TTC549 (cell line): ENCODE measurements at regions not wholly inside any gene's neighbourhood (a gene's known extent, or its start where the extent isn't known, plus 50 kb on each side); places are given as distances from the start of the nearest gene placed in this dataset.

Source experiments
- FAIRE-seq: peaks from 2 replicates; lab custom pipeline; 2012; peaks lifted over from hg19 to GRCh38; lab: Jason Lieb, UNC

DNA sequence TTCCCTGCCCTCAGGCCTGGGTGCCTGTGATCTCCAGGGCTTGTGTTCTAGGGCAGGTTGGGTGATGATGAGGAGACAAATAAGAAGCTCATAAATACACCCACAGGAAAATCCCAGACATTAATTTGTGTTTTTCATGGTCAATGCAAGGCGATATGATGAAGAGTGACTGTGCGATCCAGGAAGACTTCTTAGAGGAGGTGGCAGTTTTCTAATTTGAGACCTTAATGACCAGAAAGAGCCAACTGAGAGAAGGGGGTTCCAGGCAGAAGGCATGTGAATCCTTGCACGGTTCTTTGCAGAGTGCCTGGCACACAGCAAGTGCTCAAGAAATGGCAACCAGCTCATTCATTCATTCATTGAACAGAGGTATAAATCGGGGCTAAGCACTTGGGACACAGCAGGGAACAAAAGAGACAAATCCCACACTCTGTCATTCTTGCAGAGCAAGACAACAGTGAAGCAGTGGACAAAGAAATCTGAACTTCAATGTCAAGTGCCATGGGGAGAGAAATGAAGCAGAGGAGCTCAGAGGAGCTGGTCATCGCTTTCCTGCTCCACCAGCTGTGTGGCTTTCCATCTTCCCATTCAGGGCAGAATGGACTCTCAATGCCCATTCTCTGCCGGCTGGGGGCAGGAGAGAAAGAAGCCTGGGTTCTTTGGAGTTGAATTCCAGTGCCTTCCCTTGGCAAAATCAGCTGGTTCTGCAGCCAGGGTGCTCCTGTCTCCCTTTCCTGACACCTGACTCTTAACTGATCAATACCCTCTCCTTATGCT, 128.3 kb downstream of the AACS start:
- FAIRE-seq: no peak

- no peak for FAIRE-seq
These were observed 129.0 kb downstream of the AACS start for GRCh38 chr12:125194163-125194773.

DNA sequence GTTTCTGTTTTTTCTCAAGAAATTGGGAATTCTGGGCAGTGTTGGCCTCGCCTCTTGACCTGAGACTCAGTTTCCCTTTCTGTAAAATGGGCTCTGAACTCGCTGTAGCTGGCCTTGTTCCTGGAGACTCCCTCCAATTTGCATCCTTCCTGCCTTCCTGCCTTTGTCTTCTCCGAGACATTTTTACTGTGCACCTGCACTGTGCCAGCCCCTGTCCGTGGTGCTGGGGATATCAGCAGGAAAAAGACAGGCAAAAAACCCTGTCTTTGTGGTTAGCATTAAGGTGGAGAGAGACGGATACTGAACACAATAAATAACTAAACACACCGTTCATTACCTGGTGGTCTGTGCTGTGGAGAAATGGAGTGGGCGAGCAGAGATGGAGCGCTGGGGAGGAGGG, 129.8 kb downstream of the AACS start:
- no peak for FAIRE-seq

GRCh38 chr12:125197326-125197725, 132.1 kb downstream of the AACS start:
- no peak for FAIRE-seq

- FAIRE-seq: no peak
These were observed 133.4 kb downstream of the AACS start for GRCh38 chr12:125198652-125199051.

DNA sequence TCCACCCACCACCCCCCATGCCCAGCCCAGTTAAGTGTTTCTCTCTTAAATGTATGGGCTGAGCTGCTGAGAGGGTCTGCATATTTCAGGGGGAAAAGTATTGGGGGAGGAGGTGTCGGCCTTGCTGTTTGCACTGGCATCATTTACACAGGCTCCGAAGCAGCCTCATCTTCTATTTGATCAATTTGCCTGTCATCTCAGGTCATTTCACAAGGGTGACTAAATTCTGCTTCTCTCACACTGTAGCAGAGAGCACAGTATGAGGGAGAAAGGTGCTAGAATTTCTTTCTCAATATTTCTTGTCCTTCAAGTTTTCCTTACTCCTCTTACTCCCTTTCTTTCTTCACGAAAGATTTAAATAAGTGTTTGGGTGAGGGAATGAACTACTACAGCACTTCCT, 135.9 kb downstream of the AACS start:
- no peak for FAIRE-seq

DNA sequence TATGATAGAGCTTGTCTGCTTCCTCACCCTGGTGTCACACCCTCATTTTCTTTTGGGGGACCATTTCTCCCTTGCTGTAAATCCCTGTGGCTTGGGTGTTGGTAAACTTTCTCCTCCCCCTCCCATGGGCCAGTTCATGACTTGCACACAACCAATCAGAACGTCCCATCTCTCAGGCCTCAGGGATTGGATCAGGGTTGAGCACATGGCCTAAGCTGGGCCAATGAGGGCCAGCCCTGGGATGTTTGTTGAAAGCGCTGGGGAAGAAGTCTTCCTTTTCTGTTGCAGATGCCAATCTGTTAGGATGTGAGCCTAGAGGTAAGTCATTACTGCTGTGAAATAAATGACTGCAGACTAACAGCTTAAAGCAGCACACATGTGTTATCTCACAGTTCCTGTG, 136.7 kb downstream of the AACS start:
- FAIRE-seq: no peak

- FAIRE-seq: no peak
These were observed 137.2 kb downstream of the AACS start for GRCh38 chr12:125202421-125202820.

GRCh38 chr12:125203145-125203765, 138.0 kb downstream of the AACS start:
- no peak for FAIRE-seq

GRCh38 chr12:125205386-125205785, 140.2 kb downstream of the AACS start:
- FAIRE-seq: no peak

- FAIRE-seq: no peak
These were observed 141.5 kb downstream of the AACS start for GRCh38 chr12:125206711-125207110.

DNA sequence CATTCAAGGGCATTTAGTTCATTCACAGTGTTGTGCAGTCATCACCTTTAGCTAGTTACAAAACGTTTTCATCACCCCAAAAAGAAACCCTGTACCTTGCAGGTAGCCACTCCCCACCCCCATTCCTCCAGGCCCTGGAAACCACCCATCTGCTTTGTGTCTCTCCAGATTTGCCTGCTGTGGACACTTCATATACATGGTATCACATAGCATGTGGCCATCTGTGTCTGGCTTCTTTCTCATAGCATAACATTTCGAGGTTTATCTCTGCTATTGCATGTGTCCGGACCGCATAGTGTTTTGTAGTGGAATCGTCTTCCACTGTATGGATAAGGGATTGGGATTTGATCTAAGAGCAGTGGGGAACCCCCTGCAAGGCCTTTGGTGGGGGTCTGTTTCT, 143.1 kb downstream of the AACS start:
- FAIRE-seq: no peak

- no peak for FAIRE-seq
These were observed 143.7 kb downstream of the AACS start for GRCh38 chr12:125208942-125209341.

DNA sequence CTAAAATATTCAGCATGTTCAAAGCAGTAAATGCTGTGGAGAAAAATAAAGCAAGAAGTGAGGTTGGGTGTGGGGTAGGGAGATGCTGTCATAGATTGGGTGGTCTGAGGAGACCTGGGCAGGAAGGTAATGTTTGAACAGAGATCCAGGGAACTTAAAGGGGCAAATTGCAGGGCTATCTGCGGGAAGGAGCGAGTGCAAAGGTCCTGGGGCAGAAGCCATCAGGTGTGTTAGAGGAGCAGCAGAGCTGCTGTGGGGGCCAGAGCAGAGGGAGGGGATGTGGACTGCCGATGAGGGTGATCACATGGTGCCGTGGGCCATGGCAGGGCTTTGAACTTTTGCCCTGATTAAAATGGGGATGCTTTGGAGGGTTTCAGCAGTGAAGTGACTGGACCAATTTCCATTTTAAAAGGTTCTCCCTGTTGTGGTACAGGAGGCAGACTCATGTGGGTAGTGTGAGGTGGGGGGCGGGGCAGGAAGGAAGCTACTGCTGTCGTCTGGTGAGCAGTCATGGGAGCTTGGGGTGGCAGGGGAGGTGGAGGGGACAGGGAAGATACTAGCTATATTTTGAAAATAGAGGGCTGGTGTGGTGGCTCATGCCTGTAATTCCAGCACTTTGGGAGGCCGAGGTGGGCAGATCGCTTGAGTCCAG, 145.0 kb downstream of the AACS start:
- FAIRE-seq: no peak

GRCh38 chr12:125211464-125211863, 146.2 kb downstream of the AACS start:
- no peak for FAIRE-seq

DNA sequence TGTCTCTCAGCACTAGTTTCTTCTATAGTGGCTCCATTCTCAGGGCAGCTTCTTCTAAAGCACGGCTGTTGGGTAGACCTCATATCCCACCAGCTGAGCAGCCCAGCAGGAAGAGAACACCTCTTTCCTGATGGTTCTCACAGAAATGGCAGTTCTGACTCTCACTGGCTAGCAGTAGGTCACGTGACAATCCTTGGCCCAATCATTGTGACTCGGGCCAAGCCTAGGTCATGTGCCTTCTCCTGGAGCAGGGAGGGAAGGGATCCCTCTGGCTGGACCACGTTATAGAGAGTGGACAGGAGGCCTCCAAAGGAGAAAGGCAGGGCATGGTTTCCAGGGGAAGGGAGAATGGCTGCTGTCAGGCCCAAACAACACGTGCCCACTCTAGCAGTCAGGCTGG, 149.1 kb downstream of the AACS start:
- FAIRE-seq: no peak

DNA sequence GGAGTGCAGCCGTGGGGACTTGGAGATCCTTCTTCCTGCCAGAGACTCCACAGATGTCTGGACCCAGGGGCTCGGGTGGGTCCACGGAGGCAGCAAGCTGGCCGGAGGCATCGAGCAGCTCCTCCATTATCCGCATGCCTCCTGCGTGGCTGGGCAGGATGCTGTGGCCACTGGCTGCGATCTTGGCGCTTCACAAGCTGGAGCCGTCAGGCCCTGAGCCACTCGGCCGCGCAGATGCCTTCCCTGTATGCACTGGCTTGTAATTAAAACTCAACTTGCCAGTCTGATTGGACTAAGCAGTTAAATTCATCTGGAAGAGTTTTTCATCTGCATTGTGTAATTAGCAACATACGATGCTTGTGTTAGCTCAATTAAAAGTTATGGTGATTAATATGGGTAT, 151.5 kb downstream of the AACS start:
- FAIRE-seq: no peak

GRCh38 chr12:125217308-125217707, 152.1 kb downstream of the AACS start:
- FAIRE-seq: no peak

DNA sequence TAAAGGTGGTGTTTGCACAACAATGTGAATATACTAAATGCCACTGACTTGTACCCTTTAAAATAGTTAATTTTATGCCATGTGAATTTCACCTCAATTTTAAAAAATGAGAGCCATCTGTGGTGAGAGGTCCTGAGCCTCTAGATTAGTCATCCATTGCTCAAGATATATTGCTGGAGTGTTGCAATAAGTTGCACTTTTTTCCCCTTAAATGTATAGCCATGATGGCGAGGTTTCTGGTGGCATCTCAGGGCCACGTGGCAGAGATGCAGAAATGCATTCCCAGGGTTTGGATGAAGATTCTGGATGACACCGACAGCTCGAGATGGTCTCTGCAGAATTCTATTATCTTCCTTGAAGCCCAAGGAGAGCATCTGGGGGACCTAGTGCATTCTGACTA, 153.7 kb downstream of the AACS start:
- FAIRE-seq: no peak

GRCh38 chr12:125220404-125221273, 155.4 kb downstream of the AACS start:
- no peak for FAIRE-seq

GRCh38 chr12:125221602-125222001, 156.4 kb downstream of the AACS start:
- no peak for FAIRE-seq

DNA sequence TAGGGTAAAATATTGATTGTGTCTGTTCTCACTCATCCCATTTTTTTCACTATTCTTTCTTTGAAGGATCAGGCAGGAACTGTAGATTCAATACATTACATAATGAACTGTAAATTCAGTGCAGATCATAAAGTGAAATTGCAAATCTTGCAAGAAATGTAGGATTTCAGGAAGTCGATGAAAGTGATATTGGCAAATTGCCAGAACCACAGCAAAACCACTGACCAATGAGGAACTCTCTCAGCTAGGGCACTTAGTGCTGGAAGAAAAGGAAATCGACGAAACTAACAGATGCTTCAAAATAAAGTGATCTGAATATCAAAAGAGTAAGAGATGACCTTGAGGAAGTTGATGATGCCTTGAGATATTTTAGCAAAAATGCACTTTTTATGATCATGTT, 157.6 kb downstream of the AACS start:
- FAIRE-seq: no peak
